ENCODE measurements at regions not wholly inside any gene's neighbourhood (a gene's known extent, or its start where the extent isn't known, plus 50 kb on each side); places are given as distances from the start of the nearest gene placed in this dataset.

GRCh38 chr2:187698374-187699110, 144.3 kb upstream of the TFPI start:
- no peaks in the 10 kb centered on the region for H3K4me1 ChIP-seq
- H3K27ac ChIP-seq = no peak overlapping the region
- 64 to 79% (median 70%) methylated on average over 2 of the region's 2 CpGs for WGBS, 4 donors
- H3K27me3 ChIP-seq = no peaks in the 10 kb centered on the region
- H3K36me3 ChIP-seq = no peaks in the 10 kb centered on the region
- intact Hi-C loops (cut with DNase I) = no loop called here
- no peak for DNase-seq
- H3K9me3 ChIP-seq = no peaks in the 10 kb centered on the region
- no peak for TF ChIP-seq CTCF (IDR thresholded peaks at IDR 0.05)
- no peak for ATAC-seq
- H3K4me3 ChIP-seq = no peak overlapping the region

GRCh38 chr2:187702157-187702556, 147.9 kb upstream of the TFPI start:
- DNase-seq (no peak), ATAC-seq (no peak)
- H3K27me3 ChIP-seq = no peaks in the 10 kb centered on the region
- no peaks in the 10 kb centered on the region for H3K36me3 ChIP-seq
- no peak overlapping the region for H3K27ac ChIP-seq
- H3K4me3 ChIP-seq = no peak overlapping the region
- intact Hi-C loops (cut with DNase I) = no loop called here
- 46 to 55% (median 48%) methylated on average over 1 of the region's 1 CpG for WGBS, 4 donors
- H3K4me1 ChIP-seq = no peaks in the 10 kb centered on the region
- H3K9me3 ChIP-seq = no peaks in the 10 kb centered on the region
- TF ChIP-seq POLR2A (IDR thresholded peaks at IDR 0.05) = no peak
- no peak for TF ChIP-seq CTCF (IDR thresholded peaks at IDR 0.05)

- TF ChIP-seq CTCF (IDR thresholded peaks at IDR 0.05) = no peak
- TF ChIP-seq POLR2A (IDR thresholded peaks at IDR 0.05) = no peak
- WGBS, 4 donors = 92 to 97% (median 94%) methylated on average over 1 of the region's 1 CpG
- Histone ChIP-seq H3K9me3 (no peaks in the 10 kb centered on the region), H3K27ac (no peak overlapping the region), H3K27me3 (no peaks in the 10 kb centered on the region), H3K36me3 (no peaks in the 10 kb centered on the region), H3K4me3 (no peak overlapping the region), H3K4me1 (no peaks in the 10 kb centered on the region)
- ATAC-seq (no peak), DNase-seq (no peak)
- intact Hi-C loops (cut with DNase I) = no loop called here
Measured at GRCh38 chr2:187708272-187708671, 154.0 kb upstream of the TFPI start.

GRCh38 chr2:187709065-187709464, 154.8 kb upstream of the TFPI start:
- no peak for DNase-seq
- no peaks in the 10 kb centered on the region for H3K9me3 ChIP-seq
- intact Hi-C loops (cut with DNase I) = no loop called here
- no peak overlapping the region for H3K4me3 ChIP-seq
- no peak for TF ChIP-seq CTCF (IDR thresholded peaks at IDR 0.05)
- no peak for TF ChIP-seq POLR2A (IDR thresholded peaks at IDR 0.05)
- H3K27ac ChIP-seq = no peak overlapping the region
- no peaks in the 10 kb centered on the region for H3K36me3 ChIP-seq
- 85 to 95% (median 88%) methylated on average over 2 of the region's 2 CpGs for WGBS, 4 donors
- no peaks in the 10 kb centered on the region for H3K4me1 ChIP-seq
- no peak for ATAC-seq
- H3K27me3 ChIP-seq = no peaks in the 10 kb centered on the region

Measured in heart left ventricle (tissue), 16 donors.